ENCODE measurements at regions not wholly inside any gene's neighbourhood (a gene's known extent, or its start where the extent isn't known, plus 50 kb on each side); places are given as distances from the start of the nearest gene placed in this dataset.

DNA sequence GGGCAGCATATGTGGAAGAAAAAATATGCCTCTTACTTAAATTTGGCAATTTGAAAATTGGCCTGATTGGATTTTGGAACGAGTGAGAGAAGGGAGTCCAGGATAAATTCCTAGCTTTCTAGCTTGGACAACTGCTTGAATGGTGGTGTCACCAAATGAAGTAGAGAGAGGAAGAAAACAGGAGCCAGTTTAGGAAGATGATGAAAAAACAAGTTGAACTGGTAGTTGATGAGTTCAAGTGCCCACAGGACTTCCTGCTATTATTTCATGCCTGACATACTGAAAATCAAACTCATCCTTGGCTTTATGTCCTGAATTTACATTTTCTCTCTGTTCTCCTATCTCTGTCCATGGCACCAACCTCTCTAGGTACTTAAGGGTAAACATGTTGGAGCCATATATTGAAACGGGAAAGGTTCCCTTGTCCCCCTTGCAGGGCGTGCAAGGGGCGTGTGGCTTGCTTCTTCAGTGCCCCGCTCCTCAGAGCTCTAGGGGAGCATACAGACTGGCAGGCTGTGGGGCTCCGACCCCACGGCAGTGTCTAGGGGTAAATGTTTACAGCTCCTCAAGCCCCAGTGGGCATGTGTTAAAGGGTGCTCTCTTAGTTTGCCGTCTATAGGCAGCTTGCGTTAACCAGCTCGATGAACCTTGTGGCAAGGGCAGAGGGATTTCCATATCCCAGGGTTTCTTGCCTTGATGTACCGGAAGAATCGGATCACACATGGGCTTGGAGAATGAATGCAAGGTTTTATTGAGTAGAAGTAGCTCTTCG lies 250.7 kb upstream of the PGRMC2 start:
- TF ChIP-seq, protein P1, sequence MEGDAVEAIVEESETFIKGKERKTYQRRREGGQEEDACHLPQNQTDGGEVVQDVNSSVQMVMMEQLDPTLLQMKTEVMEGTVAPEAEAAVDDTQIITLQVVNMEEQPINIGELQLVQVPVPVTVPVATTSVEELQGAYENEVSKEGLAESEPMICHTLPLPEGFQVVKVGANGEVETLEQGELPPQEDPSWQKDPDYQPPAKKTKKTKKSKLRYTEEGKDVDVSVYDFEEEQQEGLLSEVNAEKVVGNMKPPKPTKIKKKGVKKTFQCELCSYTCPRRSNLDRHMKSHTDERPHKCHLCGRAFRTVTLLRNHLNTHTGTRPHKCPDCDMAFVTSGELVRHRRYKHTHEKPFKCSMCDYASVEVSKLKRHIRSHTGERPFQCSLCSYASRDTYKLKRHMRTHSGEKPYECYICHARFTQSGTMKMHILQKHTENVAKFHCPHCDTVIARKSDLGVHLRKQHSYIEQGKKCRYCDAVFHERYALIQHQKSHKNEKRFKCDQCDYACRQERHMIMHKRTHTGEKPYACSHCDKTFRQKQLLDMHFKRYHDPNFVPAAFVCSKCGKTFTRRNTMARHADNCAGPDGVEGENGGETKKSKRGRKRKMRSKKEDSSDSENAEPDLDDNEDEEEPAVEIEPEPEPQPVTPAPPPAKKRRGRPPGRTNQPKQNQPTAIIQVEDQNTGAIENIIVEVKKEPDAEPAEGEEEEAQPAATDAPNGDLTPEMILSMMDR (IDR thresholded peaks at IDR 0.05; ENCODE audit: low read length), result no peak
- TF ChIP-seq EZH2 (IDR thresholded peaks at IDR 0.05; ENCODE audit: borderline replicate concordance, low read length), result no peak
